GM12892 (cell line): ENCODE measurements at regions not wholly inside any gene's neighbourhood (a gene's known extent, or its start where the extent isn't known, plus 50 kb on each side); places are given as distances from the start of the nearest gene placed in this dataset.

ENCODE experiments used
- POLR2A ChIP-seq: IDR thresholded peaks from 2 replicates; pipeline ENCODE4 v1.6.1; 2011; ENCODE audit warnings: low read depth, low read length, control low read depth
- POLR2AphosphoS5 ChIP-seq: IDR thresholded peaks from 2 replicates; pipeline ENCODE4 v1.6.1; 2011; ENCODE audit warnings: low read depth, low read length, control low read depth
- TAF1 ChIP-seq: IDR thresholded peaks from 2 replicates; pipeline ENCODE4 v1.6.1; 2011; ENCODE audit warnings: low read depth, mild to moderate bottlenecking, control low read depth, low read length, borderline replicate concordance

DNA sequence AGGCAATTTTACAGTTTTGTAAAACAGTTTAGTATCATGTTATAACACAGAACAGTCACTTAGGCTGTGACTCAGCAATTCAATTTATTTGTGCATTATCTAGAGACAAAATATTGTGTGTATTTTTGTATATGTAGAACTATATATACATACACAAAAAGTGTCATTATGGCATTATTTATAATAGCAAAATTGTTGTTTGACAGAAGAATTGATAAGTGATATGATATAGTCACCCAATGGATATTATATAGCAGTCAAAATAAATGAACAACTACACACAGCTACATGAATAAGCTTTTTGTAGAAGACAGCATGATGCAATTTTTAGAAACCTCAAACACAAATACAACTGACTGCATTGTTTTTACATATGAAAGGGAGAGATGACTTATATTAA lies 334.0 kb downstream of the TRIB2 start:
- TF ChIP-seq POLR2A (no peak), POLR2AphosphoS5 (no peak), TAF1 (no peak)
